AG08395 (cell line): ENCODE measurements at regions not wholly inside any gene's neighbourhood (a gene's known extent, or its start where the extent isn't known, plus 50 kb on each side); places are given as distances from the start of the nearest gene placed in this dataset.
"Not testable (repeated sequence)": the region's sequence is repeated elsewhere in the genome, so short reads cannot be mapped to it uniquely, and the experiment has no call there.

Experiments used
- DNase-seq: peaks from one replicate; pipeline ENCODE4 v3.0.0; 2012; ENCODE audit warnings: mixed read lengths, low spot score

DNA sequence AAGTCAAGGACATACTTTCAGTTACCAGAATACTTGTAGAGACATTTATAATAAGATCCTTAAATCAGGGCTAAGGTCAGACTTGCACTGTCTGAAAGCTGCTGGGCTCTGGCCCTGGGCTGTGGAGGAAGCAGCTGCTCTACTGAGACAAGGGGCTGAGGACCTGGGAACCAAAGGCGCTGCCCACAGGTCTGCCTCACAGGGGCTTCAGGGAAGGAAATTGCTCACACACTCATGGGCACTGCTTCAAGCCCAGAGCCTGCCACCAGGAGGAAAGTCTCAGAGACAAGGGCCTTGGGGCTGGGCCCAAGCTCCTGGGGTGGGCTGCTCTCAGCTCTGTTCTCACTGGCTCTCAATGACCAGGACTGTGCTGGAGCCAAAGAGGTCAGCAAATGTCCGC lies 614.1 kb downstream of the RPIA start:
- DNase-seq = not testable (repeated sequence)

DNA sequence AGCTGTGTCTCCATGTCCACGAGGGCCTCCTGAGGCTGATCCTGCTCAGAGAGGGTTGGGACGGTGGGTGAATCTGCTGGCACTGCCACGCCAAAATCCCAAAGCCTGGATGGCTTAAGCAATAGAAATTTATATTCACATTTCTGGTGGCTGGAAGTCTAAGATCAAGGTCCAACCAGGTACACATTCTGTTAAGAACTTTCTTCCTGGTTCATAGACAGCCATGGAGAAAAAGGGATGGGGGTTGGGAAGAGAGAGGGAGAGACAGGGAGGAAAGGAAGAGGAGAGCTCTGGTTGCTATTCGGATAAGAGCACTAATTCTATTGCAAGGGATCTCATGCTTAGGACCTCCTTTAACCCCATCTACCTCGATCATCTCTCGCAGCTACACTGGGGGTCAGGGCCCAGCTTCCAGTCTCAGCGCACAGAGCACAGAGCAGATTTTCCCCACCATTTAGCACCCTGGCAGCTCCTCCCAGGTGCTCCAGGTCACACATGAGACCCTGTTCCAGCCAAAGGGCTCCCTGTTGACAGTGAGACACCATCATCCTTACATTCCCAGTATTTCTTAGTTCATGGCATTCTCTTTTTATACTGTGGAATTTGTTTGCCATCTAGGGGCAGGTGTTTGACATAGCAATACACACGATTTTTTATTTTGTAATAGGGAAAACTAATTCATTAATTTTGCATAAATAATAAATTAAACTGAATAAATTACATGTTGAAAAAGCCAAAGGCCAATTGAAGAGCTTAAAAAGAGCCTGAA lies 615.6 kb downstream of the RPIA start:
- not testable (repeated sequence) for DNase-seq

GRCh38 chr2:89318990-89319389 lies 627.5 kb downstream of the RPIA start:
- DNase-seq = not testable (repeated sequence)

GRCh38 chr2:89325894-89326293 lies 634.4 kb downstream of the RPIA start:
- not testable (repeated sequence) for DNase-seq

DNA sequence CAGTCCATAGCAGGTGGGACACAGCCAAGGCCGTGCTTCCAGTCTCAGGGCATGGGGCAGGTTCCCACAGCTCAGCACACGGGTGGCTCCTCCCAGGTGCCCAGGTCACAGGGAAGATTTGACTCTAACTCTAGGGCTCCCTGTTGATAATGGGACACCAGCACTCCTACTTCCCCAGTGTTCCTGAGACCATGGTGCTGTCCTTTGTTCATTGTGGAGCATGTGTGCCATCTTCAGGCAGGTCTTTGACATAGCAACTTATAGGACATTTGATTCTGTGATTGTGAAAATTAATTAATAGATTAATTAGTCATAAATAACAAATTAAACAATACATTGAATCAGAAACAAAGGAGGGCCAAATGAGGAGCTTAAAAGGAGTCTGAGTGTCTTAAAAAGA lies 635.0 kb downstream of the RPIA start:
- not testable (repeated sequence) for DNase-seq

GRCh38 chr2:89328790-89329189 lies 637.3 kb downstream of the RPIA start:
- DNase-seq = not testable (repeated sequence)
